ENCODE measurements at regions not wholly inside any gene's neighbourhood (a gene's known extent, or its start where the extent isn't known, plus 50 kb on each side); places are given as distances from the start of the nearest gene placed in this dataset.

DNA sequence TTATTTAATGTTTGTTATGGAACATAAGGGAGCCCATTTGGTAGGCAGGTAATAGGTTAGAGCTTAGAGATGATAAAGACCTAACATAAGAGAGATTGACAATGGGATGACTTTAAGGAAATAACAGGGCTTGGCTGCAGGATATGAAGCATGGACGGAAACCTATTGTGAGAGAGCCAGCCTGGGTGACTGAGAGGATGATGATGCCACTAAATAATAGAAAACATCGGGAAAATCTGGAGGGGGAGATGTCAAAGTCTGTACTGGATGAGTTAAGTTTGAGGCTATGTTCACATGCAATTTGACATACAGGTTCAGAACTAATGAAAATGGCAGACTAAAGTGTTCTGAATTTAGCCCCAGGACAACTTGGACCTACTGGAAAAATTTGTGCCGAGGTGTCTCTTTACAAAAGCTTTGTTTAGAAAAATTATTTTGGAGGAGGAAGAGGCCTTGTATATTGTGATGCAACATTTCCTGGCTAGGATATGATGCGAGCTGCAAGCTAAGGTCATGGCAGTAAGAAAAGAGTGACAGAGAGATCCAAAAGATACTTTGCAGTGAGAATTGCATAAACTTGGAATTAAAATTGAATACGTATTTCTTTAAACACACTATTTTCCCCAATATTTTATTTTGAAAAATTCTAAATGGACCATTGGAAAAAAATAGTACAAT lies 339.3 kb upstream of the PLET1 start:
- TF ChIP-seq, protein P1, sequence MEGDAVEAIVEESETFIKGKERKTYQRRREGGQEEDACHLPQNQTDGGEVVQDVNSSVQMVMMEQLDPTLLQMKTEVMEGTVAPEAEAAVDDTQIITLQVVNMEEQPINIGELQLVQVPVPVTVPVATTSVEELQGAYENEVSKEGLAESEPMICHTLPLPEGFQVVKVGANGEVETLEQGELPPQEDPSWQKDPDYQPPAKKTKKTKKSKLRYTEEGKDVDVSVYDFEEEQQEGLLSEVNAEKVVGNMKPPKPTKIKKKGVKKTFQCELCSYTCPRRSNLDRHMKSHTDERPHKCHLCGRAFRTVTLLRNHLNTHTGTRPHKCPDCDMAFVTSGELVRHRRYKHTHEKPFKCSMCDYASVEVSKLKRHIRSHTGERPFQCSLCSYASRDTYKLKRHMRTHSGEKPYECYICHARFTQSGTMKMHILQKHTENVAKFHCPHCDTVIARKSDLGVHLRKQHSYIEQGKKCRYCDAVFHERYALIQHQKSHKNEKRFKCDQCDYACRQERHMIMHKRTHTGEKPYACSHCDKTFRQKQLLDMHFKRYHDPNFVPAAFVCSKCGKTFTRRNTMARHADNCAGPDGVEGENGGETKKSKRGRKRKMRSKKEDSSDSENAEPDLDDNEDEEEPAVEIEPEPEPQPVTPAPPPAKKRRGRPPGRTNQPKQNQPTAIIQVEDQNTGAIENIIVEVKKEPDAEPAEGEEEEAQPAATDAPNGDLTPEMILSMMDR (IDR thresholded peaks at IDR 0.05; ENCODE audit: low read depth, low read length, missing input control), result no peak
- TF ChIP-seq, protein P2, sequence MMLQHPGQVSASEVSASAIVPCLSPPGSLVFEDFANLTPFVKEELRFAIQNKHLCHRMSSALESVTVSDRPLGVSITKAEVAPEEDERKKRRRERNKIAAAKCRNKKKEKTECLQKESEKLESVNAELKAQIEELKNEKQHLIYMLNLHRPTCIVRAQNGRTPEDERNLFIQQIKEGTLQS (IDR thresholded peaks at IDR 0.05), result no peak
- no peak for TF ChIP-seq EGR1 (IDR thresholded peaks at IDR 0.05; ENCODE audit: low read depth in 2 of 2)
- TF ChIP-seq, protein P3, sequence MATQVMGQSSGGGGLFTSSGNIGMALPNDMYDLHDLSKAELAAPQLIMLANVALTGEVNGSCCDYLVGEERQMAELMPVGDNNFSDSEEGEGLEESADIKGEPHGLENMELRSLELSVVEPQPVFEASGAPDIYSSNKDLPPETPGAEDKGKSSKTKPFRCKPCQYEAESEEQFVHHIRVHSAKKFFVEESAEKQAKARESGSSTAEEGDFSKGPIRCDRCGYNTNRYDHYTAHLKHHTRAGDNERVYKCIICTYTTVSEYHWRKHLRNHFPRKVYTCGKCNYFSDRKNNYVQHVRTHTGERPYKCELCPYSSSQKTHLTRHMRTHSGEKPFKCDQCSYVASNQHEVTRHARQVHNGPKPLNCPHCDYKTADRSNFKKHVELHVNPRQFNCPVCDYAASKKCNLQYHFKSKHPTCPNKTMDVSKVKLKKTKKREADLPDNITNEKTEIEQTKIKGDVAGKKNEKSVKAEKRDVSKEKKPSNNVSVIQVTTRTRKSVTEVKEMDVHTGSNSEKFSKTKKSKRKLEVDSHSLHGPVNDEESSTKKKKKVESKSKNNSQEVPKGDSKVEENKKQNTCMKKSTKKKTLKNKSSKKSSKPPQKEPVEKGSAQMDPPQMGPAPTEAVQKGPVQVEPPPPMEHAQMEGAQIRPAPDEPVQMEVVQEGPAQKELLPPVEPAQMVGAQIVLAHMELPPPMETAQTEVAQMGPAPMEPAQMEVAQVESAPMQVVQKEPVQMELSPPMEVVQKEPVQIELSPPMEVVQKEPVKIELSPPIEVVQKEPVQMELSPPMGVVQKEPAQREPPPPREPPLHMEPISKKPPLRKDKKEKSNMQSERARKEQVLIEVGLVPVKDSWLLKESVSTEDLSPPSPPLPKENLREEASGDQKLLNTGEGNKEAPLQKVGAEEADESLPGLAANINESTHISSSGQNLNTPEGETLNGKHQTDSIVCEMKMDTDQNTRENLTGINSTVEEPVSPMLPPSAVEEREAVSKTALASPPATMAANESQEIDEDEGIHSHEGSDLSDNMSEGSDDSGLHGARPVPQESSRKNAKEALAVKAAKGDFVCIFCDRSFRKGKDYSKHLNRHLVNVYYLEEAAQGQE (IDR thresholded peaks at IDR 0.05), result no peak
- TF ChIP-seq, protein P4, sequence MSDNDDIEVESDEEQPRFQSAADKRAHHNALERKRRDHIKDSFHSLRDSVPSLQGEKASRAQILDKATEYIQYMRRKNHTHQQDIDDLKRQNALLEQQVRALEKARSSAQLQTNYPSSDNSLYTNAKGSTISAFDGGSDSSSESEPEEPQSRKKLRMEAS (IDR thresholded peaks at IDR 0.05), result no peak
- TF ChIP-seq JUND (IDR thresholded peaks at IDR 0.05), result no peak
- TF ChIP-seq, protein P5, sequence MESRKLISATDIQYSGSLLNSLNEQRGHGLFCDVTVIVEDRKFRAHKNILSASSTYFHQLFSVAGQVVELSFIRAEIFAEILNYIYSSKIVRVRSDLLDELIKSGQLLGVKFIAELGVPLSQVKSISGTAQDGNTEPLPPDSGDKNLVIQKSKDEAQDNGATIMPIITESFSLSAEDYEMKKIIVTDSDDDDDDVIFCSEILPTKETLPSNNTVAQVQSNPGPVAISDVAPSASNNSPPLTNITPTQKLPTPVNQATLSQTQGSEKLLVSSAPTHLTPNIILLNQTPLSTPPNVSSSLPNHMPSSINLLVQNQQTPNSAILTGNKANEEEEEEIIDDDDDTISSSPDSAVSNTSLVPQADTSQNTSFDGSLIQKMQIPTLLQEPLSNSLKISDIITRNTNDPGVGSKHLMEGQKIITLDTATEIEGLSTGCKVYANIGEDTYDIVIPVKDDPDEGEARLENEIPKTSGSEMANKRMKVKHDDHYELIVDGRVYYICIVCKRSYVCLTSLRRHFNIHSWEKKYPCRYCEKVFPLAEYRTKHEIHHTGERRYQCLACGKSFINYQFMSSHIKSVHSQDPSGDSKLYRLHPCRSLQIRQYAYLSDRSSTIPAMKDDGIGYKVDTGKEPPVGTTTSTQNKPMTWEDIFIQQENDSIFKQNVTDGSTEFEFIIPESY (IDR thresholded peaks at IDR 0.05), result no peak
- no peak for TF ChIP-seq TAF1 (conservative IDR thresholded peaks at IDR 0.05)
- TF ChIP-seq YY1 (IDR thresholded peaks at IDR 0.05), result no peak
- TF ChIP-seq RAD21 (IDR thresholded peaks at IDR 0.05), result no peak
- TF ChIP-seq SP1 (IDR thresholded peaks at IDR 0.05), result no peak
- TF ChIP-seq GABPA (IDR thresholded peaks at IDR 0.05 in 1 of 2, conservative IDR thresholded peaks at IDR 0.05 in 1 of 2), result no peak
- TF ChIP-seq FOXA1 (IDR thresholded peaks at IDR 0.05), result no peak

Measured in liver (tissue), 3 donors.